Mesendoderm (in vitro differentiated cells): ENCODE measurements at regions not wholly inside any gene's neighbourhood (a gene's known extent, or its start where the extent isn't known, plus 50 kb on each side); places are given as distances from the start of the nearest gene placed in this dataset.

ENCODE experiments used
- DNase-seq: peaks from one replicate; pipeline ENCODE4 v3.0.0; 2013
- H2AK5ac ChIP-seq: 2 replicates; pipeline ENCODE4 v1.6.1; 2013; ENCODE audit warnings: low read length, inconsistent platforms
- H2BK120ac ChIP-seq: 2 replicates; pipeline ENCODE4 v1.6.1; 2013; ENCODE audit warnings: low read depth, mild to moderate bottlenecking, low read length, moderate library complexity, mixed read lengths
- H2BK15ac ChIP-seq: replicated peaks from 2 replicates; pipeline ENCODE4 v1.6.1; 2013; ENCODE audit warnings: low read depth, mild to moderate bottlenecking, moderate library complexity
- H2BK5ac ChIP-seq: 2 replicates; pipeline ENCODE4 v1.6.1; 2013; ENCODE audit warnings: low read length, inconsistent platforms
- H3K18ac ChIP-seq: 2 replicates; pipeline ENCODE4 v1.6.1; 2013; ENCODE audit warnings: mild to moderate bottlenecking, low read length, mixed read lengths
- H3K23ac ChIP-seq: one replicate; pipeline ENCODE4 v1.6.1; 2013; ENCODE audit warnings: low read length
- H3K27ac ChIP-seq: 2 replicates; pipeline ENCODE4 v1.5.1; 2013; ENCODE audit warnings: low read depth, mild to moderate bottlenecking, inconsistent platforms, low read length, moderate library complexity
- H3K27me3 ChIP-seq: 2 replicates; pipeline ENCODE4 v1.6.1; 2013; ENCODE audit warnings: low read length, control low read depth, mild to moderate bottlenecking, inconsistent platforms; ENCODE audit not compliant: insufficient read depth, poor library complexity
- H3K36me3 ChIP-seq: 2 replicates; pipeline ENCODE4 v1.6.1; 2013; ENCODE audit warnings: low read length, inconsistent platforms; ENCODE audit not compliant: control insufficient read depth, insufficient read depth
- H3K4ac ChIP-seq: one replicate; pipeline ENCODE4 v1.6.1; 2013; ENCODE audit warnings: low read depth, mild to moderate bottlenecking, low read length, moderate library complexity
- H3K4me1 ChIP-seq: 2 replicates; pipeline ENCODE4 v1.6.1; 2013; ENCODE audit warnings: low read depth, low read length, inconsistent platforms; ENCODE audit not compliant: control insufficient read depth
- H3K4me2 ChIP-seq: 2 replicates; pipeline ENCODE4 v1.6.1; 2013; ENCODE audit warnings: low read length
- H3K4me3 ChIP-seq: 2 replicates; pipeline ENCODE4 v1.5.1; 2013; ENCODE audit warnings: mild to moderate bottlenecking, low read length
- H3K56ac ChIP-seq: one replicate; pipeline ENCODE4 v1.6.1; 2013; ENCODE audit warnings: low read length
- H3K79me1 ChIP-seq: 2 replicates; pipeline ENCODE4 v1.6.1; 2013; ENCODE audit warnings: low read length, inconsistent platforms
- H3K79me2 ChIP-seq: 2 replicates; pipeline ENCODE4 v1.6.1; 2013; ENCODE audit warnings: mild to moderate bottlenecking, low read length; ENCODE audit not compliant: control insufficient read depth, insufficient read depth
- H3K9ac ChIP-seq: 2 replicates; pipeline ENCODE4 v1.6.1; 2013; ENCODE audit warnings: low read length, inconsistent platforms
- H4K5ac ChIP-seq: one replicate; pipeline ENCODE4 v1.6.1; 2013; ENCODE audit warnings: low read length
- H4K8ac ChIP-seq: one replicate; pipeline ENCODE4 v1.6.1; 2013; ENCODE audit warnings: low read depth, mild to moderate bottlenecking, control low read depth, low read length, moderate library complexity
- WGBS: extraction: QIAGEN DNeasy Blood & Tissue Kit; methylation state at CpG from one replicate; pipeline ENCODE4 v1.1.7; 2013; ENCODE audit warnings: low lambda C conversion rate, missing lambda C conversion rate; ENCODE audit not compliant: insufficient coverage; ENCODE audit errors: extremely low coverage; 5-methylcytosine and 5-hydroxymethylcytosine counted together

DNA sequence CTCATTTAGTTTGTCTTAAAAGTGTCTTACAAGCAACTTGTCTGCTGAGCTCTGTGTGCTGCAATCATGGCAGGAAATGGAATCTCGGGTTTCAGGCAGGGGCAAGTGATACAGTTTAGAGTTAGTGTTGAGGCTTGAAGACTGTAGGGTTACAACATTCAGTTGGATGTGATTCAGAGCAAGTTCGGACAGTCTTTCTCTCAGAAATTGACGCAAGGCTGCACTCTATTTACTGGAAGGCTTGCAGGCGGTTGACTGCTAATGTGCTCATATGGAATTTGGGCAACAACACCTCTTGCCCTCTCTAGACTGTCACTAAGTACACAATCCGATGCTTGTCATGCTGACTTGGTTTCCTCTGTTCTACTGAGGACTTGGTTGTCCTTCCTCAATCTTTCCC lies 161.7 kb upstream of the BMPER start:
- no peak for DNase-seq
- H3K27ac ChIP-seq, result no peak overlapping the region

DNA sequence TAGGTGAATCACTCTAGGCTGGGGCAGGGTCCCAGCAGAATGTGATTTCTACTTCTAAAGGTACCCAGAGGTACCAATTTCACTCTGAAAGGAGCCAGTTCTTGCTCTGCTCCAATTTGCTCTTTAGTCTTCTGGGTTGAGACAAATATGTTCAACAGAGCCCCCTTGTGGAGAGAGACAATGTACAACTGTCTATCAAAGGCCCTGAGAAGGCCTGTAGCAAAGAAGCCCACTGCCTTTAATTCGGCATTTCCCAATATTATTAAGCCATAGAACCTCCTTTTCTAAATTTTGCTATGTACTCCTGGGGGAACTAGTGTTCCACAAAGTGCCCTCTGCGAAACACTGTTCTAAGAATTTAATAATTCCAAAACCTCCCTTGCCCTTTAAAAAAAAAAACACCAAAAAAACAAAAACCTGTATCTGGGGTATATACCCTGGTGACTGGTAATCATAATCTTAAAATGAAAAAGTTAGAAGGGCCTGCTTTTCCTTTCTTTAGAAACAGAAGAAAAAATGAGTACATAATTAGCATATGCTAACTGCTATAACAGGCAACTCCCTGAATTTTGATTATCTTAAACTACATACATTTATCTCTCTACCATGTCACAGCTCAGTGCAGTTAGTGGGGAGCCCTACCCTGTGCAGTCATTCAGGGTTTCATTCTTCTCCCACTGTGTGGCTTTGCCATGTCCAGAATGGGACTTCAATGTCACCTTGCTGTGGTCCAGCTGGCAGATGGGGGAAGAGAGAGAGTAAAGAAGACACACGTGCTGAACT lies 160.9 kb upstream of the BMPER start:
- peak; percentile 70 for DNase-seq
- no peak overlapping the region for H3K4me3 ChIP-seq
- no peaks in the 10 kb centered on the region for H3K4me1 ChIP-seq
- H3K79me1 ChIP-seq, result no peaks in the 10 kb centered on the region
- no peaks in the 10 kb centered on the region for H3K79me2 ChIP-seq
- no peak overlapping the region for H2BK15ac ChIP-seq
- no peak overlapping the region for H3K27ac ChIP-seq
- no peak overlapping the region for H4K5ac ChIP-seq
- H2BK5ac ChIP-seq, result no peak overlapping the region
- H2BK120ac ChIP-seq, result no peak overlapping the region
- H4K8ac ChIP-seq, result no peak overlapping the region
- peak overlapping the region; percentile 17 for H2AK5ac ChIP-seq
- H3K27me3 ChIP-seq, result no peaks in the 10 kb centered on the region
- WGBS, result no CpG with 5 or more reads among the region's 3 CpGs
- H3K36me3 ChIP-seq, result no peaks in the 10 kb centered on the region
- no peak overlapping the region for H3K23ac ChIP-seq
- H3K4ac ChIP-seq, result no peak overlapping the region
- H3K4me2 ChIP-seq, result no peak overlapping the region
- H3K9ac ChIP-seq, result no peak overlapping the region
- no peak overlapping the region for H3K18ac ChIP-seq
- H3K56ac ChIP-seq, result no peak overlapping the region

More for the DNA sequence above, 161.7 kb upstream of the BMPER start:
- Histone ChIP-seq H3K4me3 (no peak overlapping the region), H3K23ac (no peak overlapping the region), H3K4me1 (no peaks in the 10 kb centered on the region), H3K4ac (no peak overlapping the region), H2BK120ac (no peak overlapping the region), H3K27me3 (no peaks in the 10 kb centered on the region), H3K4me2 (no peak overlapping the region), H2BK5ac (no peak overlapping the region), H3K36me3 (no peaks in the 10 kb centered on the region), H3K18ac (no peak overlapping the region), H3K79me2 (no peaks in the 10 kb centered on the region), H3K79me1 (no peaks in the 10 kb centered on the region), H2BK15ac (no peak overlapping the region), H2AK5ac (no peak overlapping the region), H3K9ac (no peak overlapping the region), H4K8ac (no peak overlapping the region), H3K56ac (peak overlapping the region; percentile 57), H4K5ac (no peak overlapping the region)
- WGBS, result no CpG with 5 or more reads among the region's 5 CpGs

DNA sequence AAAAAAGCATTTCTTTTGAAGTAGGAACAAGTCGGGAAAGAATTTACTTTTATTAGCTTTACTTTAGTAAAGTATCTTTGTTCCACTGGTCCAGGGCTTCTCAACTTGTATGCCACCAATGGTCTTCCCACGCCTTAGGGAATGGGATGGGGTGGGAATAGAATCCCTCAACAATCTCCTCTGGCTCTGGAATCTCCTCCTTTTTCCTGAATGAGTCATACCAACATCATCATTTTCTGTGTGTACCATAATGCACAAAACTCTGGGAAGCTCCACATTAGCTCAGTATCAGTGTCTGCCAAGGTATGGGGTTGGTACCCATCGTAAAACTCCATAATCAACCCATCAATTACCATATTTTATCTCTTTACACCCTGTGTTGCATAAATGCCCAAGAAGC lies 159.4 kb upstream of the BMPER start:
- no peak overlapping the region for H2BK5ac ChIP-seq
- H3K4ac ChIP-seq, result no peak overlapping the region
- no peak overlapping the region for H3K4me3 ChIP-seq
- H3K18ac ChIP-seq, result no peak overlapping the region
- no peak overlapping the region for H3K23ac ChIP-seq
- H2AK5ac ChIP-seq, result no peak overlapping the region
- H3K79me1 ChIP-seq, result no peaks in the 10 kb centered on the region
- H3K79me2 ChIP-seq, result no peaks in the 10 kb centered on the region
- no peak overlapping the region for H3K56ac ChIP-seq
- no peak overlapping the region for H2BK15ac ChIP-seq
- no peaks in the 10 kb centered on the region for H3K27me3 ChIP-seq
- H2BK120ac ChIP-seq, result no peak overlapping the region
- H4K8ac ChIP-seq, result no peak overlapping the region
- no CpG with 5 or more reads among the region's 3 CpGs for WGBS
- H3K4me1 ChIP-seq, result no peaks in the 10 kb centered on the region
- H3K9ac ChIP-seq, result no peak overlapping the region
- no peaks in the 10 kb centered on the region for H3K36me3 ChIP-seq
- no peak overlapping the region for H3K27ac ChIP-seq
- no peak overlapping the region for H4K5ac ChIP-seq
- DNase-seq, result no peak
- H3K4me2 ChIP-seq, result no peak overlapping the region

DNA sequence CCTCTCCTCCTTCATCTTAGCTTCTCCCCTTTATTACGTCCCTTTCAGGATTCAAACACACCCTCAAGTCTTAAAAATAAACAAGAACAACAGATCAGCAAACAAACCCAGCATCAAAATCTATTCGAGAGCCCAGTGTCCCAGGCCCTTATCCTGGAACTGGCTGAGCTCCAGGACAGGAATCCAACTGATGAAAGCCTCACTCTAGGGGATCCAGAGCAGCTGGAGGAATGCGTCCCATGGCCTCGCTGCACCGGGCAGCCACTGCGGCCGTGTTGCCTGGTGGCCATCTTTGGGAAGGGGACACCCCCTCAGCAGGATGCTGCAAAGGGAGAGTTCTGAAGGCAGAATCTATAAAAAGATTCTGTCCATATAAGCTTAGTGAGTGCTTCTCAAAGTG lies 156.5 kb upstream of the BMPER start:
- Histone ChIP-seq H4K5ac (no peak overlapping the region), H2BK15ac (no peak overlapping the region), H3K4me2 (no peak overlapping the region), H3K36me3 (no peaks in the 10 kb centered on the region), H2BK5ac (no peak overlapping the region), H3K4me3 (no peak overlapping the region), H3K23ac (no peak overlapping the region), H3K9ac (no peak overlapping the region), H3K18ac (no peak overlapping the region), H3K27ac (no peak overlapping the region), H3K79me2 (no peaks in the 10 kb centered on the region), H3K4me1 (no peaks in the 10 kb centered on the region), H3K4ac (no peak overlapping the region), H4K8ac (no peak overlapping the region), H3K56ac (no peak overlapping the region), H3K79me1 (no peaks in the 10 kb centered on the region), H3K27me3 (no peaks in the 10 kb centered on the region), H2BK120ac (no peak overlapping the region), H2AK5ac (no peak overlapping the region)
- no peak for DNase-seq
- WGBS, result no CpG with 5 or more reads among the region's 7 CpGs

DNA sequence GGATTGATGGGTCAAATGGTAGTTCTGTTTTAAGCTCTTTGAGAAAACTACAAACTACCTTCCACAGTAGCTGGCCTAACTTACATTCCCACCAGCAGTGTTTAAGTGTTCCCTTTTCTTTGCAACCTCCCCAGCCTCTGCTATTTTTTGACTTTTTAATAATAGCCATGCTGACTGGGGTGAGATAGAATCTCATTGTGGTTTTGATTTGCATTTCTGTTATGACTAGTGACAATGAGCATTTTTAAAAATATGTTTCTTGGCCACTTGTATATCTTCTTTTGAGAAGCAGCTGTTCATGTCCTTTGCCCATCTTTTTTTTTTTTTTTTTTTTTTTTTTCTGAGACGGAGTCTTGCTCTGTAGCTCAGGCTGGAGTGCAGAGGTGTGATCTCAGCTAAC lies 155.2 kb upstream of the BMPER start:
- no peak for DNase-seq
- H3K79me2 ChIP-seq, result no peaks in the 10 kb centered on the region
- H3K23ac ChIP-seq, result no peak overlapping the region
- H3K18ac ChIP-seq, result no peak overlapping the region
- no CpG with 5 or more reads among the region's 1 CpG for WGBS
- H3K4me1 ChIP-seq, result no peaks in the 10 kb centered on the region
- H2BK5ac ChIP-seq, result no peak overlapping the region
- no peak overlapping the region for H4K8ac ChIP-seq
- H2BK15ac ChIP-seq, result no peak overlapping the region
- H3K27me3 ChIP-seq, result no peaks in the 10 kb centered on the region
- no peak overlapping the region for H3K27ac ChIP-seq
- no peak overlapping the region for H3K56ac ChIP-seq
- H2AK5ac ChIP-seq, result no peak overlapping the region
- no peaks in the 10 kb centered on the region for H3K79me1 ChIP-seq
- no peaks in the 10 kb centered on the region for H3K36me3 ChIP-seq
- H4K5ac ChIP-seq, result no peak overlapping the region
- H3K4me3 ChIP-seq, result no peak overlapping the region
- no peak overlapping the region for H3K4ac ChIP-seq
- H3K9ac ChIP-seq, result no peak overlapping the region
- H2BK120ac ChIP-seq, result no peak overlapping the region
- no peak overlapping the region for H3K4me2 ChIP-seq

DNA sequence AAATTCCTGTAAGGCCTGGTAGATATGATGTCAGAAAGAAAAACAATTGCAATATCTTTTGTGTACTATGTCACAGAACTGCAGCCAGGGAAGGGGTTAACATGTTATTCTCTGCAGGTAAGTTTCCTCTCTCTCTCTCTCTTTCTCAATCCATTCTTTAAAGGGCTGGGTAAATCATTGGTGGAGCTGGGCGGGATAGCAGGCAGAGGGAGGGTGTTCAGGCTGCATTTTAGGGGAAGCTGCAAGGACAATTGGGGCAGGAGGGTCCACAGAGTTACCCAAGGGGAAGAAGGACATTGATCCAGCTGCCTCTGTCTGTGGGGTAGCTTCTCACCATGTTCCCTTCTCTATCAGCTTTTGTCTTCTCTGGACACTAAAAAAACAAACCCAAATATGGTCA lies 153.9 kb upstream of the BMPER start:
- Histone ChIP-seq H3K4ac (no peak overlapping the region), H4K5ac (no peak overlapping the region), H2AK5ac (no peak overlapping the region), H3K18ac (no peak overlapping the region), H4K8ac (no peak overlapping the region), H3K4me2 (no peak overlapping the region), H3K27me3 (no peaks in the 10 kb centered on the region), H3K9ac (peak overlapping the region; percentile 20), H3K4me1 (no peaks in the 10 kb centered on the region), H3K36me3 (no peaks in the 10 kb centered on the region), H2BK15ac (no peak overlapping the region), H2BK120ac (no peak overlapping the region), H2BK5ac (no peak overlapping the region), H3K79me1 (no peaks in the 10 kb centered on the region), H3K23ac (no peak overlapping the region), H3K79me2 (no peaks in the 10 kb centered on the region), H3K56ac (peak overlapping the region; percentile 62), H3K27ac (no peak overlapping the region), H3K4me3 (no peak overlapping the region)
- no peak for DNase-seq
- WGBS, result no CpG with 5 or more reads among the region's 1 CpG
